H9 (cell line): ENCODE measurements at regions not wholly inside any gene's neighbourhood (a gene's known extent, or its start where the extent isn't known, plus 50 kb on each side); places are given as distances from the start of the nearest gene placed in this dataset.

Experiments
- DNase-seq: peaks from one replicate; pipeline ENCODE4 v3.0.0-alpha.2; 2017
- H2AFZ ChIP-seq: one replicate; pipeline ENCODE4 v1.6.1; 2013; ENCODE audit warnings: mild to moderate bottlenecking, low read length, control low read depth, moderate library complexity
- H2AK5ac ChIP-seq: 2 replicates; pipeline ENCODE4 v1.6.1; 2013; ENCODE audit warnings: low read length, control low read depth, mixed read lengths; ENCODE audit not compliant: insufficient read length
- H2BK120ac ChIP-seq: one replicate; pipeline ENCODE4 v1.6.1; 2013; ENCODE audit warnings: low read depth, mild to moderate bottlenecking, low read length, control low read depth, inconsistent platforms; ENCODE audit not compliant: poor library complexity, severe bottlenecking
- H2BK12ac ChIP-seq: 2 replicates; pipeline ENCODE4 v1.6.1; 2013; ENCODE audit warnings: low read length, control low read depth, mixed read lengths, low read depth; ENCODE audit not compliant: insufficient read length
- H2BK15ac ChIP-seq: 2 replicates; pipeline ENCODE4 v1.6.1; 2013; ENCODE audit warnings: low read depth, low read length, control low read depth
- H2BK20ac ChIP-seq: one replicate; pipeline ENCODE4 v1.6.1; 2013; ENCODE audit warnings: low read depth, mild to moderate bottlenecking, low read length, control low read depth, inconsistent platforms; ENCODE audit not compliant: poor library complexity, severe bottlenecking
- H2BK5ac ChIP-seq: 2 replicates; pipeline ENCODE4 v1.6.1; 2013; ENCODE audit warnings: low read length, control low read depth, mixed read lengths; ENCODE audit not compliant: insufficient read length
- H3K14ac ChIP-seq: 2 replicates; pipeline ENCODE4 v1.6.1; 2013; ENCODE audit warnings: low read length, control low read depth; ENCODE audit not compliant: insufficient read depth
- H3K18ac ChIP-seq: 2 replicates; pipeline ENCODE4 v1.6.1; 2013; ENCODE audit warnings: low read depth, mild to moderate bottlenecking, mixed read lengths, low read length, control low read depth; ENCODE audit not compliant: insufficient read length
- H3K23ac ChIP-seq: 2 replicates; pipeline ENCODE4 v1.6.1; 2013; ENCODE audit warnings: low read length, control low read depth, mixed read lengths, low read depth; ENCODE audit not compliant: insufficient read length
- H3K23me2 ChIP-seq: 2 replicates; pipeline ENCODE4 v1.6.1; 2013; ENCODE audit warnings: low read depth, mild to moderate bottlenecking, mixed read lengths, low read length, control low read depth; ENCODE audit not compliant: insufficient read length, poor library complexity, severe bottlenecking
- H3K27ac ChIP-seq: 2 replicates; pipeline ENCODE4 v1.5.1; 2013; ENCODE audit warnings: low read length, control low read depth, mixed read lengths, low read depth; ENCODE audit not compliant: insufficient read length
- H3K27me3 ChIP-seq: 2 replicates; pipeline ENCODE4 v1.6.1; 2013; ENCODE audit warnings: low read length, control low read depth, inconsistent platforms; ENCODE audit not compliant: insufficient read depth
- H3K4ac ChIP-seq: 2 replicates; pipeline ENCODE4 v1.6.1; 2013; ENCODE audit warnings: low read depth, mild to moderate bottlenecking, control low read depth, inconsistent platforms, low read length, moderate library complexity
- H3K4me1 ChIP-seq: 2 replicates; pipeline ENCODE4 v1.6.1; 2013; ENCODE audit warnings: low read length, control low read depth, inconsistent platforms; ENCODE audit not compliant: insufficient read depth
- H3K4me2 ChIP-seq: 2 replicates; pipeline ENCODE4 v1.6.1; 2013; ENCODE audit warnings: low read length, control low read depth, mixed read lengths; ENCODE audit not compliant: insufficient read length, insufficient read depth
- H3K56ac ChIP-seq: 2 replicates; pipeline ENCODE4 v1.6.1; 2013; ENCODE audit warnings: low read depth, mild to moderate bottlenecking, mixed read lengths, low read length, control low read depth; ENCODE audit not compliant: insufficient read length
- H3K79me1 ChIP-seq: 2 replicates; pipeline ENCODE4 v1.6.1; 2013; ENCODE audit warnings: low read depth, mild to moderate bottlenecking, moderate library complexity, low read length, control low read depth, inconsistent platforms; ENCODE audit not compliant: insufficient read depth, poor library complexity, severe bottlenecking
- H3K79me2 ChIP-seq: 2 replicates; pipeline ENCODE4 v1.6.1; 2013; ENCODE audit warnings: low read length, control low read depth, inconsistent platforms; ENCODE audit not compliant: insufficient read depth
- H3K9ac ChIP-seq: 2 replicates; pipeline ENCODE4 v1.6.1; 2013; ENCODE audit warnings: low read length, control low read depth, mixed read lengths; ENCODE audit not compliant: insufficient read length; ENCODE audit errors: extremely low read depth
- H3K9me3 ChIP-seq: one replicate; pipeline ENCODE4 v1.6.1; 2013; ENCODE audit warnings: low read depth, low read length, inconsistent platforms; ENCODE audit not compliant: control insufficient read depth
- H3T11ph ChIP-seq: one replicate; pipeline ENCODE4 v1.6.1; 2013; ENCODE audit warnings: mild to moderate bottlenecking, low read length, control low read depth, inconsistent platforms
- H4K20me1 ChIP-seq: one replicate; pipeline ENCODE4 v1.6.1; 2013; ENCODE audit not compliant: control insufficient read depth, insufficient read length, insufficient read depth
- H4K5ac ChIP-seq: 2 replicates; pipeline ENCODE4 v1.6.1; 2013; ENCODE audit warnings: low read depth, mild to moderate bottlenecking, mixed read lengths, low read length, control low read depth; ENCODE audit not compliant: insufficient read length
- H4K8ac ChIP-seq: replicated peaks from 2 replicates; pipeline ENCODE4 v1.6.1; 2013; ENCODE audit warnings: low read length, control low read depth, mixed read lengths, low read depth; ENCODE audit not compliant: insufficient read length
- H4K91ac ChIP-seq: 2 replicates; pipeline ENCODE4 v1.6.1; 2013; ENCODE audit warnings: low read depth, mild to moderate bottlenecking, moderate library complexity, mixed read lengths, low read length, control low read depth; ENCODE audit not compliant: insufficient read length
- H3K27ac Mint-ChIP-seq, 3 experiments: 2 replicates in 2 of 3; 3 replicates in 1 of 3; pipeline ENCODE4 v1.8.0; 2020 to 2021; ENCODE audit warnings: mixed read lengths in 3 of 3, mild to moderate bottlenecking in 1 of 3, moderate library complexity in 1 of 3
- H3K27me3 Mint-ChIP-seq: 2 replicates; pipeline ENCODE4 v1.8.0; 2021; ENCODE audit warnings: low read depth, mild to moderate bottlenecking, moderate library complexity, mixed read lengths
- H3K36me3 Mint-ChIP-seq, 3 experiments: 2 replicates in 2 of 3; 3 replicates in 1 of 3; pipeline ENCODE4 v1.8.0; 2020 to 2021; ENCODE audit warnings: low read depth in 3 of 3, mixed read lengths in 3 of 3; ENCODE audit not compliant: insufficient read depth in 1 of 3
- H3K4me1 Mint-ChIP-seq, 2 experiments: 2 replicates each; pipeline ENCODE4 v1.8.0; 2020; ENCODE audit warnings: mixed read lengths in 2 of 2
- H3K4me3 Mint-ChIP-seq, 2 experiments: 2 replicates in 1 of 2; 3 replicates in 1 of 2; pipeline ENCODE4 v1.8.0; 2020 to 2021; ENCODE audit warnings: mild to moderate bottlenecking in 2 of 2, mixed read lengths in 2 of 2, moderate library complexity in 1 of 2
- H3K9me3 Mint-ChIP-seq, 2 experiments: 2 replicates in 1 of 2; 3 replicates in 1 of 2; pipeline ENCODE4 v1.8.0; 2020; ENCODE audit warnings: mild to moderate bottlenecking in 2 of 2, mixed read lengths in 2 of 2, moderate library complexity in 1 of 2
- WGBS: extraction: QIAGEN DNeasy Blood & Tissue Kit; methylation state at CpG from one replicate; pipeline ENCODE4 v1.1.7; 2013; ENCODE audit warnings: missing lambda C conversion rate, low lambda C conversion rate, mixed read lengths; ENCODE audit not compliant: insufficient read length; ENCODE audit errors: extremely low coverage; 5-methylcytosine and 5-hydroxymethylcytosine counted together
- TF ChIP-seq, protein P1 (sequence below): fragments of 200-600 bp; sonication (generic); conservative IDR thresholded peaks from 3 replicates; pipeline ENCODE4 v1.8.0; 2021; ENCODE audit warnings: antibody characterized with exemption, mild to moderate bottlenecking

DNA sequence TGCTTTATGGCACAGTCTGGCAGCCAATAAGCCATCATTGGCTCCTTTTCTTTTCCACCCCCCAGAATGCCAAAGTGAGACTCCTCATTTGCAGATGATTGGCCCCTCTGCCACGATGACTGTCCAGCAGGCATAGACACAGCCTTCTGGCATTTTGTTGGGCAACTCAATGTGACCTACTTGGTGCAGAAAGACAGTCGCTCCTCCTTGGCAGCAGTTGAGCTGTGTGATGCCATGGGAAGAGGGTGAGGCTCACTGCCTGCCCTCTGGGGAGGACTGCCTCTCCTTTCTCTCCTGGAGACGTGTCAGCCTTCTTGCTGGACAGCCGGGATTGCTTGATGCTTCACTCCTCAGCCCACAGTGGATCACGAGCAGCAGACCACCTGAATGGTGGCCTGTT lies 264.9 kb downstream of the C12orf75 start:
- no peak overlapping the region for H3K27ac ChIP-seq
- H2AFZ ChIP-seq, result no peak overlapping the region
- H4K5ac ChIP-seq, result peak overlapping the region; percentile 55
- H3K27me3 ChIP-seq, result no peaks in the 10 kb centered on the region
- H3K18ac ChIP-seq, result peak overlapping the region; percentile 30
- no peak overlapping the region for H3K9ac ChIP-seq
- Mint-ChIP-seq H3K4me1 (peaks cover 10 to 12% of the 10 kb centered on the region in 2 experiments), H3K27ac (peak overlapping the region in 1 of 3 experiments; percentile 36; a peak in 1 of 7 replicates), H3K36me3 (no peaks in the 10 kb centered on the region; a peak in 2 of 7 replicates), H3K9me3 (peaks cover 0 to 2% of the 10 kb centered on the region in 2 experiments; a peak in 2 of 5 replicates), H3K27me3 (no peaks in the 10 kb centered on the region; the same call in 1 of the 2 replicates), H3K4me3 (no peak overlapping the region)
- no peak overlapping the region for H2BK5ac ChIP-seq
- H3K23me2 ChIP-seq, result no peaks in the 10 kb centered on the region
- peak overlapping the region; percentile 41; the same call in 1 of the 2 replicates for H3K14ac ChIP-seq
- no peak for DNase-seq
- no peak overlapping the region for H4K91ac ChIP-seq
- H3K79me1 ChIP-seq, result no peaks in the 10 kb centered on the region
- no peak overlapping the region for H2BK20ac ChIP-seq
- no peaks in the 10 kb centered on the region for H4K20me1 ChIP-seq
- H3K4me1 ChIP-seq, result no peaks in the 10 kb centered on the region; the same call in 1 of the 2 replicates
- no peaks in the 10 kb centered on the region for H3K9me3 ChIP-seq
- no peak overlapping the region for H2BK12ac ChIP-seq
- H3K23ac ChIP-seq, result no peak overlapping the region
- H3K79me2 ChIP-seq, result no peaks in the 10 kb centered on the region
- WGBS, result no CpG with 5 or more reads among the region's 5 CpGs
- H3K56ac ChIP-seq, result no peak overlapping the region
- H4K8ac ChIP-seq, result no peak overlapping the region
- 0 out of 2 replicates have a peak overlapping the region, but pooled peaks have one; percentile 42 for H2BK15ac ChIP-seq
- no peak overlapping the region for H2AK5ac ChIP-seq
- no peak overlapping the region for H3K4me2 ChIP-seq
- H3T11ph ChIP-seq, result no peak overlapping the region
- no peak overlapping the region for H3K4ac ChIP-seq
- H2BK120ac ChIP-seq, result no peak overlapping the region
- TF ChIP-seq, protein P1, sequence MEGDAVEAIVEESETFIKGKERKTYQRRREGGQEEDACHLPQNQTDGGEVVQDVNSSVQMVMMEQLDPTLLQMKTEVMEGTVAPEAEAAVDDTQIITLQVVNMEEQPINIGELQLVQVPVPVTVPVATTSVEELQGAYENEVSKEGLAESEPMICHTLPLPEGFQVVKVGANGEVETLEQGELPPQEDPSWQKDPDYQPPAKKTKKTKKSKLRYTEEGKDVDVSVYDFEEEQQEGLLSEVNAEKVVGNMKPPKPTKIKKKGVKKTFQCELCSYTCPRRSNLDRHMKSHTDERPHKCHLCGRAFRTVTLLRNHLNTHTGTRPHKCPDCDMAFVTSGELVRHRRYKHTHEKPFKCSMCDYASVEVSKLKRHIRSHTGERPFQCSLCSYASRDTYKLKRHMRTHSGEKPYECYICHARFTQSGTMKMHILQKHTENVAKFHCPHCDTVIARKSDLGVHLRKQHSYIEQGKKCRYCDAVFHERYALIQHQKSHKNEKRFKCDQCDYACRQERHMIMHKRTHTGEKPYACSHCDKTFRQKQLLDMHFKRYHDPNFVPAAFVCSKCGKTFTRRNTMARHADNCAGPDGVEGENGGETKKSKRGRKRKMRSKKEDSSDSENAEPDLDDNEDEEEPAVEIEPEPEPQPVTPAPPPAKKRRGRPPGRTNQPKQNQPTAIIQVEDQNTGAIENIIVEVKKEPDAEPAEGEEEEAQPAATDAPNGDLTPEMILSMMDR, result no peak
